GM12878 (cell line): ENCODE measurements at regions not wholly inside any gene's neighbourhood (a gene's known extent, or its start where the extent isn't known, plus 50 kb on each side); places are given as distances from the start of the nearest gene placed in this dataset.

Source experiments
- ATAC-seq: fragments of 200-7000 bp; cut with Tn5 transposase; 3 replicates; pipeline ENCODE4 v1.9.1; 2020; ENCODE audit warnings: mild to moderate bottlenecking, moderate library complexity
- BruUV-seq: library from RNA; stranded (reverse); fragments of 400-500 nt; replicated peaks from 2 replicates; lab custom pipeline; 2021; lab: Mats Ljungman, UMichigan
- CTCF ChIA-PET: fragments of 300-600 bp; sonication (Branson Sonifier 250); formaldehyde crosslinking; extraction: SDS; loops from one replicate; lab custom pipeline; 2021; ENCODE audit warnings: inconsistent platforms; lab: Yijun Ruan, JAX
- POLR2A ChIA-PET: fragments of 350-600 bp; formaldehyde crosslinking; extraction: SDS; loops from one replicate; lab custom pipeline; 2021; ENCODE audit warnings: inconsistent platforms; lab: Charles Lee
- RAD21 ChIA-PET: fragments of 300-600 bp; sonication (Branson Sonifier 250); formaldehyde crosslinking; loops from one replicate; lab custom pipeline; 2023; ENCODE audit warnings: antibody characterized with exemption; ENCODE audit not compliant: unreplicated experiment; lab: Charles Lee
- SMC1A ChIA-PET: fragments of 300-600 bp; sonication (Branson Sonifier 250); formaldehyde crosslinking; loops from one replicate; lab custom pipeline; 2023; ENCODE audit not compliant: unreplicated experiment, uncharacterized antibody; lab: Charles Lee
- DNase-seq: peaks from one replicate; pipeline ENCODE4 v3.0.0-alpha.2; 2011; ENCODE audit warnings: low read depth, low spot score
- FAIRE-seq: peaks from 3 replicates; lab custom pipeline; 2011; peaks lifted over from hg19 to GRCh38; lab: Jason Lieb, UNC
- H2AFZ ChIP-seq: 2 replicates; pipeline ENCODE4 v1.6.0; 2011; ENCODE audit warnings: low read depth, low read length, control low read depth; ENCODE audit not compliant: control insufficient read depth
- H3K27ac ChIP-seq: 2 replicates; pipeline ENCODE4 v1.5.1; 2011; ENCODE audit warnings: control low read depth; ENCODE audit not compliant: control insufficient read depth, insufficient read depth
- H3K27me3 ChIP-seq, 2 experiments: replicated peaks in 1 of 2; 2 replicates each; pipeline versions ENCODE4 v1.6.0 to v1.6.1; 2011; ENCODE audit warnings: low read length in 1 of 2; ENCODE audit not compliant: control insufficient read depth in 2 of 2, insufficient read depth in 2 of 2
- H3K36me3 ChIP-seq, 2 experiments: 2 replicates each; pipeline ENCODE4 v1.5.1; 2011; ENCODE audit warnings: low read length in 1 of 2; ENCODE audit not compliant: control insufficient read depth in 2 of 2, insufficient read depth in 2 of 2
- H3K4me1 ChIP-seq: 2 replicates; pipeline ENCODE4 v1.6.1; 2011; ENCODE audit warnings: mild to moderate bottlenecking, low read length, moderate library complexity, mixed read lengths; ENCODE audit not compliant: control insufficient read depth, insufficient read depth
- H3K4me2 ChIP-seq: 2 replicates; pipeline ENCODE4 v1.6.0; 2011; ENCODE audit warnings: control low read depth; ENCODE audit not compliant: control insufficient read depth, insufficient read depth
- H3K4me3 ChIP-seq: fragments of 200-600 bp; sonication (generic); 2 replicates; pipeline ENCODE4 v1.5.1; 2016
- H3K79me2 ChIP-seq: 2 replicates; pipeline ENCODE4 v1.6.0; 2011; ENCODE audit warnings: low read length; ENCODE audit not compliant: control insufficient read depth, insufficient read depth
- H3K9ac ChIP-seq: 2 replicates; pipeline ENCODE4 v1.8.0; 2011; ENCODE audit warnings: low read length, control low read depth, mixed read lengths; ENCODE audit not compliant: control insufficient read depth, insufficient read depth
- H3K9me3 ChIP-seq: replicated peaks from 3 replicates; pipeline ENCODE4 v1.5.1; 2011; ENCODE audit warnings: mild to moderate bottlenecking, low read length; ENCODE audit not compliant: control insufficient read depth, insufficient read depth
- H4K20me1 ChIP-seq: 2 replicates; pipeline ENCODE4 v1.6.0; 2011; ENCODE audit not compliant: control insufficient read depth, insufficient read depth
- BCLAF1 ChIP-seq: fragments of 450-650 bp; IDR thresholded peaks from 2 replicates; pipeline ENCODE4 v1.6.1; 2017; ENCODE audit warnings: antibody characterized with exemption, mild to moderate bottlenecking, moderate library complexity
- CTCF ChIP-seq, 3 experiments: IDR thresholded peaks in 2 of 3; conservative IDR thresholded peaks in 1 of 3; 2 replicates each; pipeline ENCODE4 v1.5.1; 2011; ENCODE audit warnings: low read depth in 3 of 3, low read length in 3 of 3, mild to moderate bottlenecking in 3 of 3, control low read depth in 2 of 3, moderate library complexity in 2 of 3, inconsistent platforms in 1 of 3, mixed read lengths in 1 of 3; ENCODE audit not compliant: control insufficient read depth in 2 of 3, insufficient read depth in 1 of 3; ENCODE audit errors: extremely low read depth in 1 of 3
- RELB ChIP-seq: fragments of 450-650 bp; IDR thresholded peaks from 2 replicates; pipeline ENCODE4 v1.6.1; 2017; ENCODE audit warnings: low read depth, mild to moderate bottlenecking, moderate library complexity
- SIX5 ChIP-seq: IDR thresholded peaks from 2 replicates; pipeline ENCODE4 v1.6.1; 2011; ENCODE audit warnings: mild to moderate bottlenecking, low read depth, low read length, moderate library complexity; ENCODE audit not compliant: severe bottlenecking
- SMAD5 ChIP-seq: IDR thresholded peaks from 2 replicates; pipeline ENCODE4 v1.6.1; 2016; ENCODE audit warnings: antibody characterized with exemption, low read depth
- YY1 ChIP-seq: IDR thresholded peaks from 2 replicates; pipeline ENCODE4 v1.6.1; 2011; ENCODE audit warnings: low read depth, mild to moderate bottlenecking, low read length
- ZNF207 ChIP-seq: fragments of 450-650 bp; IDR thresholded peaks from 2 replicates; pipeline ENCODE4 v1.6.1; 2014; ENCODE audit warnings: antibody characterized with exemption, mild to moderate bottlenecking, borderline replicate concordance
- WGBS: methylation state at CpG from one replicate; pipeline ENCODE4 v1.1.6; 2016; ENCODE audit warnings: low lambda C conversion rate; ENCODE audit not compliant: insufficient replicate concordance, insufficient coverage; ENCODE audit errors: missing lambda C conversion rate; 5-methylcytosine and 5-hydroxymethylcytosine counted together
- in situ Hi-C: fragments of 300-500 bp; cut with MboI; formaldehyde crosslinking; loops from 9 replicates; pipeline ENCODE4 v1.14.3; 2018; ENCODE audit warnings: mixed read lengths
- intact Hi-C: fragments of 100-400 bp; cut with micrococcal nuclease; formaldehyde crosslinking; loops from one replicate; pipeline ENCODE4 v1.14.2; 2022; ENCODE audit not compliant: unreplicated experiment

GRCh38 chr7:15007507-15007906, 105.0 kb upstream of the DGKB start:
- in situ Hi-C loops: loop anchor here (25.0 kb wide), 1 partner anchor 1720 kb away; no protein-coding TSS in a partner anchor
- TF ChIP-seq CTCF (IDR thresholded peaks at IDR 0.05 in 2 of 3, conservative IDR thresholded peaks at IDR 0.05 in 1 of 3; ENCODE audit: control insufficient read depth in 2 of 3, extremely low read depth in 1 of 3, insufficient read depth in 1 of 3, low read depth in 3 of 3, low read length in 3 of 3) (peak in 2 of 3 experiments; percentile 23 to 26; a peak in 3 of 6 replicates), SMAD5 (no peak)
- BruUV-seq: no TSS peak
- POLR2A ChIA-PET: no interaction called here
- CTCF ChIA-PET: interaction anchor here (1.0 to 5.6 kb wide), 4 partner anchors 8 to 294 kb away, joined by 3 to 31 read pairs (median 3); no protein-coding TSS in a partner anchor
- Histone ChIP-seq H3K4me1 (no peaks in the 10 kb centered on the region), H3K4me2 (no peak overlapping the region), H3K9me3 (no peaks in the 10 kb centered on the region), H3K27ac (no peak overlapping the region), H3K79me2 (no peaks in the 10 kb centered on the region), H3K4me3 (no peak overlapping the region), H3K9ac (no peak overlapping the region), H4K20me1 (no peaks in the 10 kb centered on the region), H2AFZ (no peak overlapping the region), H3K27me3 (no peaks in the 10 kb centered on the region), H3K36me3 (no peaks in the 10 kb centered on the region)
- FAIRE-seq (no peak), ATAC-seq (peak; percentile 52), DNase-seq (no peak)
- WGBS: 48% methylated on average over 5 of the region's 5 CpGs
- intact Hi-C loops: no loop called here
- SMC1A ChIA-PET: interaction anchor here (0.7 to 4.3 kb wide), 3 partner anchors 8 to 289 kb away, joined by 3 to 25 read pairs (median 6); no protein-coding TSS in a partner anchor
- RAD21 ChIA-PET: interaction anchor here (1.5 to 3.0 kb wide), 2 partner anchors 8 to 316 kb away, joined by 3 to 14 read pairs; no protein-coding TSS in a partner anchor

- no peak for FAIRE-seq
- Histone ChIP-seq H4K20me1 (no peaks in the 10 kb centered on the region), H3K4me1 (no peaks in the 10 kb centered on the region), H3K9ac (no peak overlapping the region), H3K9me3 (no peaks in the 10 kb centered on the region), H3K27ac (no peak overlapping the region), H3K4me3 (no peak overlapping the region), H2AFZ (no peak overlapping the region), H3K36me3 (no peaks in the 10 kb centered on the region), H3K79me2 (no peaks in the 10 kb centered on the region), H3K4me2 (no peak overlapping the region), H3K27me3 (no peaks in the 10 kb centered on the region)
- no peak for ATAC-seq
- WGBS: 21% methylated on average over 5 of the region's 5 CpGs
- CTCF ChIA-PET: interaction anchor here (0.6 to 5.6 kb wide), 4 partner anchors 10 to 95 kb away, joined by 3 to 31 read pairs (median 4); no protein-coding TSS in a partner anchor
- POLR2A ChIA-PET: no interaction called here
- RAD21 ChIA-PET: interaction anchor here (3.0 kb wide), 1 partner anchor 10 kb away, joined by 14 read pairs; no protein-coding TSS in a partner anchor
- no peak for DNase-seq
- intact Hi-C loops (no loop called here), in situ Hi-C loops (loop anchor here (25.0 kb wide), 1 partner anchor 1718 kb away; no protein-coding TSS in a partner anchor)
- no TSS peak for BruUV-seq
- SMC1A ChIA-PET: interaction anchor here (1.2 to 4.3 kb wide), 3 partner anchors 10 to 33 kb away, joined by 4 to 25 read pairs (median 4); no protein-coding TSS in a partner anchor
- TF ChIP-seq ZNF207 (no peak), SIX5 (no peak), YY1 (no peak), RELB (no peak), BCLAF1 (no peak)
Measured at GRCh38 chr7:15005672-15006071, 103.1 kb upstream of the DGKB start.
